ENCODE measurements at regions not wholly inside any gene's neighbourhood (a gene's known extent, or its start where the extent isn't known, plus 50 kb on each side); places are given as distances from the start of the nearest gene placed in this dataset.

GRCh38 chr3:31230425-31231223 is 302.1 kb upstream of the STT3B start:
- TF ChIP-seq CTCF (IDR thresholded peaks at IDR 0.05) (no peak), POLR2A (IDR thresholded peaks at IDR 0.05) (no peak)
